D721Med (cell line): ENCODE measurements at regions not wholly inside any gene's neighbourhood (a gene's known extent, or its start where the extent isn't known, plus 50 kb on each side); places are given as distances from the start of the nearest gene placed in this dataset.

ENCODE experiments used
- DNase-seq: peaks from one replicate; pipeline ENCODE4 v3.0.0; 2011; ENCODE audit warnings: low spot score; ENCODE audit not compliant: insufficient read length
- FAIRE-seq: peaks from 2 replicates; lab custom pipeline; 2011; peaks lifted over from hg19 to GRCh38; lab: Jason Lieb, UNC
- CTCF ChIP-seq: IDR thresholded peaks from 2 replicates; pipeline ENCODE4 v1.5.1; 2012; ENCODE audit warnings: mild to moderate bottlenecking, control low read depth; ENCODE audit not compliant: insufficient read depth; ENCODE audit errors: missing control alignments

GRCh38 chr6:12592634-12593033 is 123.9 kb upstream of the PHACTR1 start:
- DNase-seq (no peak), FAIRE-seq (no peak)
- TF ChIP-seq CTCF: no peak

GRCh38 chr6:12593771-12594529 is 122.6 kb upstream of the PHACTR1 start:
- FAIRE-seq (no peak), DNase-seq (no peak)
- TF ChIP-seq CTCF: no peak

GRCh38 chr6:12594530-12594893 is 122.1 kb upstream of the PHACTR1 start:
- no peak for TF ChIP-seq CTCF
- FAIRE-seq: no peak
- no peak for DNase-seq

- FAIRE-seq (no peak), DNase-seq (no peak)
- no peak for TF ChIP-seq CTCF
Measured at GRCh38 chr6:12595161-12595811, 121.3 kb upstream of the PHACTR1 start.

GRCh38 chr6:12596731-12597130 is 119.8 kb upstream of the PHACTR1 start:
- DNase-seq (no peak), FAIRE-seq (no peak)
- no peak for TF ChIP-seq CTCF

- no peak for TF ChIP-seq CTCF
- no peak for FAIRE-seq
- no peak for DNase-seq
Measured at GRCh38 chr6:12598919-12599318, 117.6 kb upstream of the PHACTR1 start.

GRCh38 chr6:12601881-12602280 is 114.7 kb upstream of the PHACTR1 start:
- TF ChIP-seq CTCF: no peak
- no peak for DNase-seq
- FAIRE-seq: no peak
